ENCODE measurements at regions not wholly inside any gene's neighbourhood (a gene's known extent, or its start where the extent isn't known, plus 50 kb on each side); places are given as distances from the start of the nearest gene placed in this dataset.

GRCh38 chr9:38313421-38313820 is 79.1 kb upstream of the ALDH1B1 start:
- Histone ChIP-seq H3K27ac (ENCODE audit: insufficient read length, low read depth, low read length) (no peak overlapping the region), H2AK5ac (ENCODE audit: insufficient read length, low read length) (no peak overlapping the region), H2AFZ (ENCODE audit: low read length) (no peak overlapping the region), H2BK5ac (ENCODE audit: insufficient read length, low read length) (no peak overlapping the region), H2BK15ac (ENCODE audit: low read depth, low read length) (no peak overlapping the region), H3T11ph (ENCODE audit: low read length) (no peak overlapping the region), H3K79me2 (ENCODE audit: insufficient read depth, low read length) (no peaks in the 10 kb centered on the region), H3K18ac (ENCODE audit: insufficient read length, low read depth, low read length) (no peak overlapping the region), H3K4me1 (ENCODE audit: insufficient read depth, low read length) (no peaks in the 10 kb centered on the region; the same call in 1 of the 2 replicates), H3K27me3 (ENCODE audit: insufficient read depth, low read length) (no peaks in the 10 kb centered on the region), H2BK12ac (ENCODE audit: insufficient read length, low read depth, low read length) (no peak overlapping the region), H3K23me2 (ENCODE audit: insufficient read length, low read depth, low read length, poor library complexity, severe bottlenecking) (no peaks in the 10 kb centered on the region), H4K5ac (ENCODE audit: insufficient read length, low read depth, low read length) (no peak overlapping the region), H3K14ac (ENCODE audit: insufficient read depth, low read length) (no peak overlapping the region), H3K9me3 (ENCODE audit: control insufficient read depth, low read depth, low read length) (no peaks in the 10 kb centered on the region), H3K9ac (ENCODE audit: extremely low read depth, insufficient read length, low read length) (no peak overlapping the region), H3K23ac (ENCODE audit: insufficient read length, low read depth, low read length) (no peak overlapping the region), H4K8ac (replicated peaks; ENCODE audit: insufficient read length, low read depth, low read length) (no peak overlapping the region), H4K20me1 (ENCODE audit: control insufficient read depth, insufficient read depth, insufficient read length) (no peaks in the 10 kb centered on the region), H3K4me2 (ENCODE audit: insufficient read depth, insufficient read length, low read length) (no peak overlapping the region), H4K91ac (ENCODE audit: insufficient read length, low read depth, low read length) (no peak overlapping the region), H2BK20ac (ENCODE audit: low read depth, low read length, poor library complexity, severe bottlenecking) (no peak overlapping the region), H3K79me1 (ENCODE audit: insufficient read depth, low read depth, low read length, poor library complexity, severe bottlenecking) (no peaks in the 10 kb centered on the region), H3K4ac (ENCODE audit: low read depth, low read length) (no peak overlapping the region), H2BK120ac (ENCODE audit: low read depth, low read length, poor library complexity, severe bottlenecking) (no peak overlapping the region), H3K56ac (ENCODE audit: insufficient read length, low read depth, low read length) (no peak overlapping the region)
- Mint-ChIP-seq H3K9me3 (no peaks in the 10 kb centered on the region), H3K4me1 (peaks cover 20 to 29% of the 10 kb centered on the region in 2 experiments), H3K36me3 (ENCODE audit: insufficient read depth in 1 of 3, low read depth in 3 of 3) (no peaks in the 10 kb centered on the region), H3K4me3 (no peak overlapping the region), H3K27ac (no peak overlapping the region), H3K27me3 (ENCODE audit: low read depth) (peaks cover 39% of the 10 kb centered on the region)
- no peak for TF ChIP-seq CTCF (conservative IDR thresholded peaks at IDR 0.05)
- WGBS (ENCODE audit: extremely low coverage, insufficient read length, low lambda C conversion rate) = no CpG with 5 or more reads among the region's 6 CpGs
- no peak for DNase-seq

Measured in H9 (cell line).